B cell (primary cell): ENCODE measurements at regions not wholly inside any gene's neighbourhood (a gene's known extent, or its start where the extent isn't known, plus 50 kb on each side); places are given as distances from the start of the nearest gene placed in this dataset.

Experiments
- ATAC-seq: fragments of 200-7000 bp; cut with Tn5 transposase; one replicate; pipeline ENCODE4 v1.10.0; 2021; ENCODE audit warnings: low read depth, mild to moderate bottlenecking, moderate number of reproducible peaks, moderate library complexity
- CTCF ChIA-PET: fragments of 350-600 bp; sonication (Branson Sonifier 250); formaldehyde crosslinking; loops from one replicate; lab custom pipeline; 2021; ENCODE audit warnings: antibody characterized with exemption, inconsistent platforms; lab: Charles Lee
- POLR2A ChIA-PET: fragments of 350-600 bp; sonication (Branson Sonifier 250); formaldehyde crosslinking; loops from one replicate; lab custom pipeline; 2021; ENCODE audit warnings: antibody characterized with exemption; lab: Charles Lee
- DNase-seq: peaks from one replicate; pipeline ENCODE4 v3.0.0; 2013
- H2AFZ ChIP-seq: 2 replicates; pipeline ENCODE4 v1.6.1; 2012; ENCODE audit warnings: mild to moderate bottlenecking, low read depth, low read length; ENCODE audit not compliant: insufficient read depth, poor library complexity, severe bottlenecking
- H3K27ac ChIP-seq, 2 donors: 1 replicate in 1 of 2; 2 replicates in 1 of 2; pipeline ENCODE4 v1.5.1; 2012 to 2013; ENCODE audit warnings: low read length in 2 of 2, mild to moderate bottlenecking in 2 of 2, moderate library complexity in 1 of 2
- H3K27me3 ChIP-seq, 4 experiments: fragments of 200-600 bp in 1 of 4; sonication (generic) in 1 of 4; replicated peaks in 1 of 4; 1 replicate in 2 of 4; 2 replicates in 2 of 4; pipeline versions ENCODE4 v1.6.1 to v1.7.0; 2013 to 2016; ENCODE audit warnings: low read length in 3 of 4, mild to moderate bottlenecking in 2 of 4, mixed read lengths in 1 of 4, moderate library complexity in 1 of 4; ENCODE audit not compliant: insufficient read depth in 4 of 4, control insufficient read depth in 3 of 4; ENCODE audit errors: control extremely low read depth in 1 of 4
- H3K36me3 ChIP-seq, 2 experiments: replicated peaks in 1 of 2; 1 replicate in 1 of 2; 2 replicates in 1 of 2; pipeline versions ENCODE4 v1.6.1 to v1.7.1; 2013; ENCODE audit warnings: low read length in 1 of 2; ENCODE audit not compliant: insufficient read depth in 2 of 2, control insufficient read depth in 1 of 2; ENCODE audit errors: control extremely low read depth in 1 of 2, extremely low read depth in 1 of 2
- H3K4me1 ChIP-seq, 2 donors: fragments of 200-600 bp in 1 of 2; sonication (generic) in 1 of 2; 1 replicate in 1 of 2; 2 replicates in 1 of 2; pipeline versions ENCODE4 v1.5.1 to v1.6.1; 2013 to 2017; ENCODE audit warnings: low read length in 2 of 2; ENCODE audit not compliant: control insufficient read depth in 2 of 2, insufficient read depth in 2 of 2
- H3K4me2 ChIP-seq: replicated peaks from 2 replicates; pipeline ENCODE3; 2012; ENCODE audit warnings: mild to moderate bottlenecking, low read depth, low read length; ENCODE audit not compliant: poor library complexity, severe bottlenecking
- H3K4me3 ChIP-seq, 5 experiments: fragments of 200-600 bp in 1 of 5; sonication (generic) in 1 of 5; 1 replicate in 3 of 5; 2 replicates in 2 of 5; pipeline versions ENCODE4 v1.5.1 to v1.7.0; 2011 to 2016; ENCODE audit warnings: low read length in 4 of 5, mild to moderate bottlenecking in 4 of 5, low read depth in 2 of 5, control low read depth in 1 of 5, moderate library complexity in 1 of 5; ENCODE audit not compliant: insufficient read depth in 1 of 5; ENCODE audit errors: control extremely low read depth in 1 of 5, extremely low read depth in 1 of 5
- H3K79me2 ChIP-seq: fragments of 200-600 bp; sonication (generic); one replicate; pipeline ENCODE4 v1.6.0; 2016; ENCODE audit warnings: low read length; ENCODE audit not compliant: control insufficient read depth, insufficient read depth
- H3K9ac ChIP-seq: fragments of 200-600 bp; sonication (generic); 2 replicates; pipeline ENCODE4 v1.6.1; 2017; ENCODE audit warnings: mild to moderate bottlenecking, low read length, moderate library complexity
- H3K9me3 ChIP-seq, 3 donors: one replicate each; pipeline versions ENCODE4 v1.6.1 to v1.7.1; 2013; ENCODE audit warnings: low read length in 2 of 3; ENCODE audit not compliant: control insufficient read depth in 2 of 3, insufficient read depth in 1 of 3; ENCODE audit errors: control extremely low read depth in 1 of 3
- H4K20me1 ChIP-seq: 2 replicates; pipeline ENCODE4 v1.6.0; 2012; ENCODE audit warnings: mild to moderate bottlenecking, low read length; ENCODE audit not compliant: insufficient read depth, control insufficient read depth, poor library complexity, severe bottlenecking
- H3K27ac Mint-ChIP-seq: one replicate; pipeline ENCODE4 v1.8.0; 2021; ENCODE audit warnings: mixed read lengths
- H3K27me3 Mint-ChIP-seq: one replicate; pipeline ENCODE4 v1.8.0; 2021; ENCODE audit warnings: mixed read lengths
- H3K4me1 Mint-ChIP-seq: one replicate; pipeline ENCODE4 v1.8.0; 2021; ENCODE audit warnings: mixed read lengths
- H3K4me3 Mint-ChIP-seq: one replicate; pipeline ENCODE4 v1.8.0; 2021; ENCODE audit warnings: mixed read lengths
- H3K9me3 Mint-ChIP-seq: one replicate; pipeline ENCODE4 v1.8.0; 2022; ENCODE audit warnings: mixed read lengths; ENCODE audit not compliant: insufficient read depth
- CTCF ChIP-seq: fragments of 200-600 bp; IDR thresholded peaks from one replicate; pipeline ENCODE4 v1.8.0; 2022; ENCODE audit warnings: antibody characterized with exemption, mild to moderate bottlenecking
- EZH2 ChIP-seq: IDR thresholded peaks from 2 replicates; pipeline ENCODE4 v1.6.1; 2012; ENCODE audit warnings: borderline replicate concordance, low read depth, mild to moderate bottlenecking, moderate library complexity, low read length; ENCODE audit not compliant: insufficient read depth, poor library complexity, severe bottlenecking
- WGBS: methylation state at CpG from one replicate; pipeline ENCODE4 v1.1.5; 2013; ENCODE audit warnings: missing lambda C conversion rate; ENCODE audit not compliant: insufficient coverage; 5-methylcytosine and 5-hydroxymethylcytosine counted together
- intact Hi-C: fragments of 100-400 bp; cut with micrococcal nuclease; formaldehyde crosslinking; loops from one replicate; pipeline ENCODE4 v1.10.0; 2022

- Mint-ChIP-seq H3K9me3 (no peaks in the 10 kb centered on the region), H3K4me3 (no peak overlapping the region)
- no peak for ATAC-seq
Observed at GRCh38 chr2:134780972-134781371, 57.4 kb upstream of the ACMSD start.

GRCh38 chr2:134782107-134782506, 56.3 kb upstream of the ACMSD start:
- Histone ChIP-seq H3K79me2 (no peaks in the 10 kb centered on the region), H3K4me1 (no peaks in the 10 kb centered on the region), H3K27me3 (peaks cover 0 to 4% (median 0%) of the 10 kb centered on the region in 4 experiments), H3K4me3 (no peak overlapping the region), H3K27ac (no peak overlapping the region), H3K9ac (no peak overlapping the region), H3K9me3 (no peaks in the 10 kb centered on the region), H3K36me3 (no peaks in the 10 kb centered on the region), H3K4me2 (no peak overlapping the region), H4K20me1 (no peaks in the 10 kb centered on the region), H2AFZ (no peak overlapping the region)
- ChIA-PET CTCF (interaction anchor here (0.5 to 1.7 kb wide), 10 partner anchors 18 to 870 kb away, joined by 3 to 9 read pairs (median 3); no protein-coding TSS in a partner anchor), POLR2A (no interaction called here)
- DNase-seq = no peak
- no peaks in the 10 kb centered on the region for H3K9me3 Mint-ChIP-seq
- ATAC-seq = no peak
- H3K4me3 Mint-ChIP-seq = no peak overlapping the region
- 88% methylated on average over 2 of the region's 7 CpGs for WGBS
- peaks cover 8% of the 10 kb centered on the region for H3K4me1 Mint-ChIP-seq
- TF ChIP-seq CTCF = no peak
- no peak for TF ChIP-seq EZH2
- H3K27ac Mint-ChIP-seq = no peak overlapping the region
- intact Hi-C loops = loop anchor here (5.0 kb wide), 1 partner anchor 115 kb away; no protein-coding TSS in a partner anchor
- peaks cover 4% of the 10 kb centered on the region for H3K27me3 Mint-ChIP-seq

More at GRCh38 chr2:134780972-134781371, 57.4 kb upstream of the ACMSD start:
- CTCF ChIA-PET = interaction anchor here (0.8 to 0.9 kb wide), 2 partner anchors 8 to 369 kb away, joined by 3 to 4 read pairs; no protein-coding TSS in a partner anchor
- Histone ChIP-seq H4K20me1 (no peaks in the 10 kb centered on the region), H3K9ac (no peak overlapping the region), H3K4me2 (no peak overlapping the region), H3K79me2 (no peaks in the 10 kb centered on the region), H2AFZ (no peak overlapping the region), H3K4me1 (no peaks in the 10 kb centered on the region), H3K9me3 (no peaks in the 10 kb centered on the region), H3K27ac (no peak overlapping the region), H3K36me3 (no peaks in the 10 kb centered on the region), H3K27me3 (peaks cover 0 to 4% (median 0%) of the 10 kb centered on the region in 4 experiments), H3K4me3 (no peak overlapping the region)
- TF ChIP-seq EZH2 (no peak), CTCF (no peak)
- no peak for DNase-seq
- Mint-ChIP-seq H3K4me1 (peaks cover 8% of the 10 kb centered on the region), H3K27ac (no peak overlapping the region), H3K27me3 (peaks cover 4% of the 10 kb centered on the region)
- WGBS = no CpG with 5 or more reads among the region's 1 CpG
- intact Hi-C loops = loop anchor here (5.0 kb wide), 1 partner anchor 116 kb away; no protein-coding TSS in a partner anchor
- POLR2A ChIA-PET = no interaction called here
